GM19238 (cell line): ENCODE measurements at regions not wholly inside any gene's neighbourhood (a gene's known extent, or its start where the extent isn't known, plus 50 kb on each side); places are given as distances from the start of the nearest gene placed in this dataset.
"Not testable (repeated sequence)": the region's sequence is repeated elsewhere in the genome, so short reads cannot be mapped to it uniquely, and the experiment has no call there.

Experiments
- DNase-seq: peaks from one replicate; pipeline ENCODE4 v3.0.0; 2011; ENCODE audit warnings: low spot score; ENCODE audit not compliant: insufficient read length

DNA sequence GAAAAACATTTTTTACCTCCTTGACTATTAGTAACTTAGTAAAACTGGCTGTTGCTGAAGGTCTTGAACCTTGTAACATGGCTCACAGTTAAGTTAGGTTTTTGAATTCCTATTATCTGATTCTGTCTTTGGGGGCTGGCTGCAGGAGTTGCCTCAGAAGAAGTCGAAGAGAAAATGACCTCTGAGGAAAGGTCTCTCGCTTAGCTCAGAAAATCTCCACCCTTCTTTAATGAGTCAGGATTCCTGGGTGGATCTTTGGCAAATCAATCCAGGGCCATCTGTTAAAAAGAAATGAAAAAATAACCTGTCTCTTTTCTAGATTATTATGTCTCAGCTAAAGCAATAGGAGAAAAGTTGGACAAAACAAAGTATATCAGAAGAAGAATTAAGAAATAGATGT lies 267.8 kb upstream of the SEMA3C start:
- no peak for DNase-seq

DNA sequence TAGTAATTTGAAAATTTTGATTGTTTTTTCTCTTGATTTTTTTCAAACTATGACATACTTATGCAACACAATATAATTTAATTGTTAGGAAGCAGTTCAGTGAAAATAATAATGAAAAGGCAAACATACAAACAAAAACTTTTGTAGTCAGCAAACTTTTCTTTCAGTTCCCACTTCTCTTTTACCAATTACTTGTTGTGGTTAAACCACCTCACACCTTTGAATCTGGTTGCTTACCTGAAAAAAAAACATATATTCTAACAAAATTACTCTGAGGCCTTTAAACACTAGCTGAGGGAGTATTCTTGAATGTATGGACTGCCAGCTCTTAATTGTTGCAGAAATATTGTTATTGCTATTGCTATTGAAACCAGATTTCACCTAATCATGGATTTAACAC lies 266.2 kb upstream of the SEMA3C start:
- no peak for DNase-seq

DNA sequence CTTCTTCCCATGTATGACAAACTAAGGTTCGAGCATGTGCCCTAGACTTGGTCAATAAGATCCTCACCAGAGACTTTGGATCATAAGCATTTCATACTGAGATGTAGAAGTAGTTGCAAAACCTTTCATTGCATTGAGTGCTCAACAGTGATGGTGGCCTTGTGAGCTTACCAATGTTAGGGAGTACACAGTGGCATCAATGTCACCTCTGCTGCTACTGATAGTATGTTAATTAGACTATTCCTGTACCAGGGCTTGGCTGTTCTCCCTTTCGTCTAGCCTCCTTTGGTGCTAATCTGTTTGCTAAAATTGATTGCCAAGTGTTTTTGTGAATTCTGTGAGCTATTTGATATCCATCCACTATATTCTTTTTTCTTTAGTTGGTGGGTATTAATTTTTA lies 264.5 kb upstream of the SEMA3C start:
- DNase-seq, result no peak

DNA sequence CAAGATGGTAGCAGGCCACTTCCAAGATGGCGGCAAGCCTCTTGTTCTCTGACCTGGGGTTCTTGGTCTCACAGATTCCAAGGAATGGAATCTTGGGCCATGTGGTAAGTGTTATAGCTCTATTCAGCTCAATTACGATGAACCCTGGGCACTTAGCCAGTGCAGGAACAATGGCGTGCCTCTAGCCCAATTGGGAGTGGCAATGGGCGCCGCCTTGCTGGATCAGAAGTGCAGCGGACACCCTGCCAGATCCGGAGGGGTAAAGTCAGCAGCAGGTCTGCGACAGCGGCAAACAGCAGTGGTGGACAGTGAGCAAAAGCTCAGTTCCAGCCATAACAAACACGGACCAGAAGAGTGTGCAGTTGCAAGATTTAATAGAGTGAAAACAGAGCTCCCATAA lies 263.2 kb upstream of the SEMA3C start:
- not testable (repeated sequence) for DNase-seq

DNA sequence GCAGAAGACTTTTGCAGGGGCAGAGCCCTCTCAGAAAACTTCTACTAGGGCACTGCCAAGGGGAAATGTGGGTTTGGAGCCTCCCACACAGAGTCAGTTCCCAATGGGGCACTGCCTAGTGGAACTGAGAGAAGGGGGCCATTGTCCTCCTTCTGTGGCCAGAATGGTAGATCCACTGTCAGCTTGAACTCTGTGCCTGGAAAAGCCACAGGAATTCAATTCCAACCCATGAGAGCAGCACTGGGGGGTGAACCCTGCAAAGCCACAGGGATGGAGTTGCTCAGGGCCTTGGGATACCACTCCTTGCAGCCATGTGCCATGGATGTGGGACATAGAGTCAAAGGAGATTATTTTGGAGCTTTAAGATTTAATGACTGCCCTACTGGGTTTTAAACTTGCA lies 262.2 kb upstream of the SEMA3C start:
- DNase-seq, result no peak

DNA sequence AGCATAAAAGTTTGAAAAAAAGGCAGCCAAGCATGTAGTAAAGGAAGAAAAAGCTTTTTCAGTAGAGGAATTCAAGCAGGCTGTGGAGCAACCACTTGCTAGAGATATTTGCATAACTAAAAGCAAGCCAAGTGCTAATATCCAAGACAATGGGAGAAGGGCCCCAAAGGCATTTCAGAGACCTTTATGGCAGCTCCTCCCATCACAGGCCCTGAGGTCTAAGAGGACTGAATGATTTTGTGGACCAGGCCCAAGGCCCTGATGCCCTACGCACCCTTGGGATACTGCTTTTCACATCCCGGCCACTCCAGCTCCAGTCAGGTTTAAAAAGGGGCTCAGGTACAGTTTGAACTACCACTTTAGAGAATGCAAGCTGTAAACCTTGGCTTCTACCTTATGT lies 261.7 kb upstream of the SEMA3C start:
- DNase-seq, result no peak

DNA sequence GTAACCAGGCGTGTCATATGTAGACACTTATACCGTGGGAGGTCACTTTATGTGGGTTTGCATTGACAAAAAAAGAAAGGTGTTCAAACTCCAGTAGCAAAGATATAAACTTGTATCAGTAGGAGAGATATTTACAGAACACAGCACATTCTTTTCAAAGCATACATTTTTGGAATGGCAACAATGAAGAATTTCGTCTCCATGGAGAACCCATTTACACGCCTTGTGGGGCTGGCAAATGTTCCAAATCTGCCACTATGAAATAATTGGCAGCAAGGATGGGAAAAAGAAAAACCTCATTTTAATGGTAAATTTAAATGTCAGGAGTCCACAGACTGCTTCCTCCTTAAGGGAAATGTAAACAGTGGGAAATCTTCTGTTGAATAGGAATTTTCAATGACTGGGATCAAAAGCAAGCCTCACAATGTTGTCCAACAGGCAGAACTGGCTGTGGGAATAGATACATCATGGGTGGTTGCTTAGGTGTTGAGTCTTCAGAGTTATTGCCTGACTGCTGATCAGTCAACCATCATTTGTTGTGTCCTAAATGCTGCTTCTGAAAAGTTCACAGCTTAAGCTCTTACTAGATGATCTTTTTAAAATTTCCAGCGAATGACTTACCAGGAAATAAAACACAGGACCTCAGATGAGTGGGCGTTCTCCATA lies 256.6 kb upstream of the SEMA3C start:
- DNase-seq, result no peak

DNA sequence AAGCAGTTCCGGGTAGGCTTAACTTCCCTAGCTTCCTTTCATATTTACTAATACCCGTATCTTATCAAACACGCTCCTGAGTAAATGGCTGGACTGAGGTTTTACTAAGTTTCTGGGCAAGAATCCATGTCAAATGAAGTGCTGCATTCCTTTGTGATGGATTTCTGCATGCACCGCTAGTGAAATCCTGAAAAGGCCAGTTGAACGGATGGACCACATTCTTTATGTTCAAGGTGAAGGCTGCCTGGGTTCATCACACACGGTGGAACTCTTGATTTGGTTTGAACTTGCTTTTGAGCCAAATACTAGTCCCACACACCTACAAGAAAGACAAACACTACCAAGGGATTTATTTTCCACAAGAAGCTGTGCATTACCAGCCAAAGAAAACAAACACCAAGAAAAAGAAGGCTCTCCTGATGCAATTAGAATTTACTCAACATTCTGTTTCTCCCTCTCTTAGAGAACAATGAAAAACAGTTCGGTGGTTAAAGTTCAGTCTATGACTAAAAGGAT lies 255.0 kb upstream of the SEMA3C start:
- no peak for DNase-seq

DNA sequence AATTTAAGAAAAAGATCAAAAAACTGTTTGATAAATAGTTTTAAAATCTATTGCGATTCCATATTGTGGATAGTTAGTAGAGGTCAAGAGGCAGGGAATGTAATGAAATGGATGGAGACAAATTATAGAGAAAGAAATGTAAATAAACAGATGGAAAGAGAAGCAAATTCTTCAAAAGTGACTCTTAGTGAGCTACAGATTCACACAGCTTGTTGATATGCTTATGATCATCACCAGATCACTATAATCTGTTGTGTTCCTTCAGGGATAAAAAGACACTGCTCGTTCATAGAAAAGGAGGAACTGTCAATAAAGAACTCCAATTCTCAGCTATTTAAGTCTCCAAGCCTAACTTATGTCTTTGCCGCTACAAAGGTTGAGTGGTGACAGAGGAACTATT lies 251.4 kb upstream of the SEMA3C start:
- no peak for DNase-seq

DNA sequence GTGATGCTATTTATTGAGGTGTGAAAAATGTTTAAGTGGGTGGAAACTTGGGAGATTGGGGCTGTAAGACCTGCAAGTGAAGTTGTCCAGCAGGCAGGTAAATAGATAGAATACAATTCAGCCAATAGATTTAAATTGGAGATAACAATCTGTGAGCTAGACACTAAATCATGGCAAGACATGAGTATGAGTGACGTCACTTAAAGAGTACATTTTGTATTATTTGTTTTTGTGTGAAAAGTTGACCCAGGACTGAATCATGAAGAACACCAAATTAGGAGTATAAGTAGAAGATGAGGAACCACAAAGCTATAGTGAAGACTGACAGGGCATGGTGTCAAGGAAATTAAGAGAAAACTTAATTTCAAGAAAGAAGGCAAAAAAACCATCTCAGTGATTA lies 249.1 kb upstream of the SEMA3C start:
- no peak for DNase-seq

DNA sequence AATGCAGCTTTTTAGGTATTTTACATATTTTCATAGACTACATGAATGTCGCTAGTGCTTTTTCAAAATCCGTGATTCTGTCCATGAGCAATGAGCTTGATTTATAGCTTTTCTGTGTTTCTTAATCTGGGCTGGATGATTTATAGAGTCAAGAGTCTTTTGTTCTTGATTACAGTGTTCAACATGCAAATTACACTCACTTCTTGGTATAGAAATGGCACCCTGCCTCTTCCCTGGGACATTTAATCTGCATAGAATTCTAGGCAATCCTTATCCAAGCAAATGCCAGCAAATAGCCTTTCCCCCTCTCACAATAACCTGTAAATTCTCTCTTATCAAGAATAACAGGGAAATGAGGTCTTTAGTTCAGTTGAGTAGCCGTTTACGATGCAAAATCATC lies 246.2 kb upstream of the SEMA3C start:
- DNase-seq, result no peak

DNA sequence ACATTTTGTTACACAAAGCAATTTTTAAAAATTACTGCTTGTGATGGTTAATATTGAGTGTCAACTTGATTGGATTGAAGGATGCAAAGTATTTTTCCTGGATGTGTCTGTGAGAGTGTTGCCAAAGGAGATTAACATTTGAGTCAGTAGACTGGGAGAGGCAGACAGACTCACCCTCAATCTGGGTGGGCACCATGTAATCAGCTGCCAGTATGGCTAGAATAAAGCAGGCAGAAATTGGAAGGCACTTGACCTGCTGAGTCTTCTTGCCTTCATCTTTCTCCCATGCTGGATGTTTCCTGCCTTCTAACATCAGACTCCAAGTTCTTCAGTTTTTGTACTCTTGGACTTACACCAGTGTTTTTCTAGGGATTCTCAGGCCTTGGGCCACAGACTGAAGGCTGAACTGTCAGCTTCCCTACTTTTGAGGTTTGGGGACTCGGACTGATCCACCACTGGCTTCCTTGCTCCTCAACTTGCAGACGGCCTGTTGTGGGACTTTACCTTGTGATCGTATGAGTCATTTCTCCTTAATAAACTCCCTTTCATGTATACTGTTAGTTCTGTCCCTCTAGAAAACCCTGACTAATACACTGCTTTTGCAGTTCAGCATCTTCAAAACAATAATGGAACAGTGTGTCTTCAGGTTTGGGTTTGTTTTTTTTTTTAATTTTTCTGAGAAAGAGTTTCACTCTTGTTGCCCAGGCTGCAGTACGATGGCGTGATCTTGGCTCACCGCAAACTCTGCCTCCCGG lies 244.1 kb upstream of the SEMA3C start:
- DNase-seq, result no peak

DNA sequence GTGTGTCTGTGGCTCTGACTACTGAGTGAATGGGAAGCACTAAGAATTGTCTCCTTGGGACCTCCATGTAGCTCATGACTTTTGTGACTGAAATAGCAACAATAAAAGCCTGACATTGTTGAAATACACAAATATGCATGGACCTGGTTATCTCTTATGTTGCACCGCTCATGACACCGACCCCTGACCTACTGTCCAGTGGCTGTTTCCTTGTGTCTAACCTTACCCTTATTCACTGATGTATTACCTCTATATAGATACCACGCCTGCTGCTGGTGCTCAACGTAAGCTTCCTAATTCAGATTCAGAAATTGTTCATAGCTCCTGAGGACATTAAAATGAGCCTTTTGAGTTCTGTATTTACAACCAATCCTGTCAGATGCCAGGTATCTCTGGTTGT lies 243.4 kb upstream of the SEMA3C start:
- no peak for DNase-seq

DNA sequence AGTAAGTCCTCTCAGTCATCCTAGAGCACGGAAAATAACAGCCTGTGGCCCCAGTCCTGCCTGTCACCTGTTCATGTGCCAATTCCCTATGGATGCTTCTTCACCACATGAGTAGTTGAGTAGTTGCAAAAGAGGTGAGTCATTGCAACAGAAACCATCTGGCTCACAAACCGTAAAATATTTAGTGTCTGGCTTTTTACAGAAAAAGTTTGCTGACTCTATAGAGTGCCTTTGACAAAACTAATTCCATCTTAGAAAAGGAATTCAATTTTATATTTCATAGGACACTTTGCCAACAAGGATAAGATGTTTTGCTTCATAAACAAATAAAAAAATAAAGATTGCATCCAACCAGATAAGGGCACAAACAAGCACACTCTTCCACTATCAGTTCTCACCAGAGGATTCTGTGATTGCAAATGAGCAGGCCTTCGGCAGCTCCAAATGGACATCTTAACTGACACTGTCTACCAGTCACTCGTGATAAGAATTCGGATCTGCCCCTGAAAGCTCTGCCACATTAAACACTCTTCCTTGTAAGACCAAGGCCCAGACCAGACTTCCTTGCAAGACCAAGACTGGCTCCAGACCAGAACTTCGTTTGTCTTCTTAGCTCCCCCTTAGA lies 242.7 kb upstream of the SEMA3C start:
- DNase-seq, result no peak

DNA sequence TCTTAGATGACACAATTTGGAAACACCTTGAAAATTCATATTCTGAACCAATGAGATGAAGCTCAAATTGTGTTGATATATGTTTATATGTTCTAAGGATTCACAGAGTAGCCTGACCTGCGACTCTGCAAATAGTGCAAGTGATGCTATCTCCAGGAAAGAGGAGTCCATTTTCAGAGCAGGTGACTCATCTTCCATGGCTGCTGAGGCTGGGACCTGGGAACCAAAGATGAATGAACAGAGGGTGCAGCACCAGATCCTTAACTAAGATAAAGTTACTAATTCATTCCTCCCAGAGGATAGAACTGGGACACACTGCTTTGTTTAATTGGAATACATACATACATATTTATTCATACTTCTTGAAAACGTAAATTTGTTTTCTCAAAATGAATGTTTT lies 240.6 kb upstream of the SEMA3C start:
- no peak for DNase-seq

DNA sequence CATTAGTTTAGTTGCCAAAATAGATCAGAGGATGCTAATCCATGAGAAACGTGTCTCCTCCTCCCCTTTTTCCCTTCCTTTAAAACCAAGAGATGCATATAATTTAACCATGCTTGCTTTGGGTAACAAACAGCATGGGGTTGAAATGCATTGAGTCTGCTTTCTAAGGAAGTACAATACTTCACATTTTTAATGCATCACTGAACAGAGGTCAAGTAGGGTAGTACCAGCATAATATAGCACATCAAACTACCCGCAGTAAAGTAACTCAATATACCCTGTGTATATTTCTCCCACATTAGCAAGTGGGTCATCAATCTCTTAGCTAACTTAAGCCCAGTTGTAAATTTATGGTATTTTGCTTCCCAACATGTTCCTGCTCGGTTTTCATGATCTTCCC lies 239.3 kb upstream of the SEMA3C start:
- no peak for DNase-seq

DNA sequence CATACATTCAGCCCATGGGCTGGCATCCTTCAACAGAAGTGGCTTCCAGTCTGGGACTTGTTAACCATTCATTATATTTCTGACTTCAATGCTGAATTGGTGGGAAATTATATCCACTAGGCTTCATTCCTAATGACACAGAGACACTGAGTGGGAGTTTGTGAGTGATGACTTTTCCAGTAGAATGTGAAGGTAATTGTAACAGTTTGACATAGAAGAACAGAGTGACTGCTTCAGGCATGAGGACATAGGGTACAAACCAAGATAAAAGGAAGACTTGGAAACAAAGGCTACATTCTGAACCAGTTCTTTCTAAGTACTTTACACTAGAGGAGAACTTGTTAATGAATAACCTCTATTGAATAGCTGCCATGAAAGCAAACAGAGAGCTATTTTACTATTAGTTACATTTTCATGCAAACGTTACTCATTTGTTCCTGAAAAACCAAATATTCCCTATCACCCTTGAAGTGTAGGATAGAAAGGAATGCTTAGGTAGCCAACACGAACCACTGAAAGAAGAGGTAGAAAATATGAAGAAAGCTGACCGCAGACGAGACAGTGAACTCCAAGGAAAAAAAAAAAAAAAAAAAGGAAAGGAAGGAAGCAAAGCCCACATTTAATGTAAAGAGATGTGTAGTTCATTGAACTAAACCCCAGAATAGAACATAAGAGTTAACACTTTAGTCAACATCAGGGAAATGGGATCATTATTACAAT lies 237.0 kb upstream of the SEMA3C start:
- no peak for DNase-seq

DNA sequence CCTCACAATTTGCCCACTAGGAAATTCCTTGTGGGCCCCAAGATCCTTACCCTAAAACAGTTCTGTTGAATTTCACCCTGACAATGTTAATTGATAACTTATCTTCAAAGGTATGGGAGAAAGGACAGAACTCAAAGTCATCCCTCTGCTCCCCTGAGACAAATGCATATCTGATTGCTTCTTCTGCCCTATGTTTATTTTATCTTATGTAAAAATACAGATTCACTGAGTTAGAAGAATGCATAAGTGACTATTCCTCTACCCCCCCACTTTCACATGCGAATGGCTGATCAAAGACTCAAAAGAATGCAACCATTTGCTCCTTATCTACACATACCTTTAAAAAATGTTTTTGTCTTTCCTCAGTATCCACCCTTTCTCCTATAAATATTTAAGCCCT lies 235.7 kb upstream of the SEMA3C start:
- DNase-seq, result no peak

DNA sequence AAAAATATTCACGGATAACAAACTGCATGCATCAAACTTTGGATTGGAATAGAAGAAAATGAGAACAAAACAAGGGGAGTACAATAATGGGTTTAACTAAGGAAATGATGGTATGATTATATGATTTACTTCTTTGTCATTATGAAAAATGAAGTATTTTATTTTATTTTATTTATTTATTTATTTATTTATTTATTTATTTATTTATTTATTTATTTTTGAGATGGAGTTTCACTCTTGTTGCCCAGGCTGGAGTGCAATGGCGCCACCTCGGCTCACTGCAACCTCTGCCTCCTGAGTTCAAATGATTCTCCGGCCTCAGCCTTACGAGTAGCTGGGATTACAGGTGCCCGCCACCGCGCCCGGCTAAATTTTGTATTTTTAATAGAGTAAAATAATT lies 234.1 kb upstream of the SEMA3C start:
- DNase-seq, result not testable (repeated sequence)

DNA sequence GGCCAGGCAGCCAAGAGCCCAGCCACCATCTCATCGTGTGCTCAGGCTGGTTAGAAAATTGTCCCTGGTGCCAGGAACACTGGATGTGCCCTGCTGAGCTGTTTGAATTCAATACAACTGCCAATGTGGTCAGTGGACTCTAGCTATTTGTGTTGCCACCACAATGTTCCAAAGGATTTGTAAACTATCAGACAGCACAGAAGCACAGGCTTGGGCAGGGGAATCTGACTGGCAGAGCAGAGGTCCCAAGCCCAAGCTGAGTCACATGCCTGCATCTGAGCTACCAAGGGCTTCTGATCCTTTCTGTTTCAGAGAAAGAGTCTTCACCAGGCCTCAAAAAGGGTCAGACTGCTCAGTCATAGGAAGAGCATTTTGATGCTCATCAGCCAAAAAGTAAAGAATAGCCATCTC lies 232.1 kb upstream of the SEMA3C start:
- DNase-seq, result no peak

DNA sequence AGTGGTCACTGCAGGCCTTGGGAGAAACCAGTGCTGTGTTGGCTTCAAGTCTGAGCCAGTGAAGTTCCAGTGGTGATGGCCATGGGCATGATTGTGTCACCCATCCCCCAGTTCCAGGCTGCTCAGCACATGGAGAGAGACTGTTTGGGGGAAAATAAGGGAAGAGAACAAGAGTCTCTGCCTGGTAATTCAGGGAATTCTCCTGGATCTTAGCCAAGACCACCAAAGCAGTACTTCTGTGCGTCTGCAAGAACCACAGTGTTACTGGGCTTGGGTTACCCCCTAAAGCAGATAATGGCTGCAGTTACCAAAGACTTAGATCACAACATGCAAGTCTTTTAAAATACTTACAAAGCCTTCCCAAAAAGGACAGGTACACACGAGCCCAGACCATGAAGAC lies 225.0 kb upstream of the SEMA3C start:
- no peak for DNase-seq
